ENCODE measurements at regions not wholly inside any gene's neighbourhood (a gene's known extent, or its start where the extent isn't known, plus 50 kb on each side); places are given as distances from the start of the nearest gene placed in this dataset.
A peak's percentile ranks its signal among the peaks of the same experiment; 100 is the strongest.
"Not testable (repeated sequence)": the region's sequence is repeated elsewhere in the genome, so short reads cannot be mapped to it uniquely, and the experiment has no call there.

DNA sequence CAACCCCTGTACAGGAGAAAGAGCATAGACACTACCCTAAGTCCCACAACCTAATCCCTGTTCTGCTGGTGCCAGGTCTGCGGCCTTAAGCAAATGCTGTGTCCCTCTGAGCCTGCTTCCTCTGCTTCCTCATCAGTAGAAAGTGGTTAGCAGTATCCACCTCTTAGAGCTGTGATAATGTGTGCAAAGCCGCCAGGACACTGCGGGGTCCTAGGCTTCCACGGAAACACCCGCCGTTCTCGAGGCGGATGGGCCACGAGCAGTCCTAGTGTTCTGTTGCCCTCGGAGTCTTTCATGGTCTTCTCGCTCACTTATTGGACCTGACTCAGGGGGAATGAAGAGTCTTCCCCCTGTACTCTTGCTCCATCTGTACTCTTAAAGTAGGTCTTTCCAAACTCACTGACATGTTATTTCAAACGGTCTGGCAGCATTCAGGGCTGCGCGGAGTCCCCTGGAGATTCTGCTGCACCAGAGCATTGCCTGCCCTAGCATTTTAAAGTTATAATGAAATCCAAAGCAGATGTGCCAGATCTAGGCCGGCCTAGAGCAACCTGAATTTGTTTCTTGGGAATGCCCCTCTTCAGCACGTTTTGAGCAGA lies 107.2 kb upstream of the ZNF236 start:
- no peak for DNase-seq

DNA sequence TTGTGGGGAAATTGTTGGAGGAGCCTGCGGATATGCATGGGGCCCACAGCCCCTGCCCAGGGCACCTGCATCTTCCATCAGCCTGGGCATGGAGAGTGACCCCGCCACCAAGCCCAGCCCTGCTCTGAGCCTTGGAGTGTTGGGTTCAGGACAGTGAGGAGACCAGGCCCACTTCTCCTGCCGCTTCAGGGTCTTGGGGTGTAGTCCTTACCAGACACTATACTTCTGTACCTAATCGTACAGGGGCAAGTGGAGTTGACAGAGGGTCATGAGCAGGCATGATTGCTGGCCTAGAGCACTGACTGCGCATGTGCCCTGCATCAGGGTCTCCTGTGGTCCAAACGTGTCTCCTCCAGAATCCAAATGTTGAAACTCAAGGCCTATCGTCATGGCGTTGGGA lies 108.9 kb upstream of the ZNF236 start:
- no peak for DNase-seq

DNA sequence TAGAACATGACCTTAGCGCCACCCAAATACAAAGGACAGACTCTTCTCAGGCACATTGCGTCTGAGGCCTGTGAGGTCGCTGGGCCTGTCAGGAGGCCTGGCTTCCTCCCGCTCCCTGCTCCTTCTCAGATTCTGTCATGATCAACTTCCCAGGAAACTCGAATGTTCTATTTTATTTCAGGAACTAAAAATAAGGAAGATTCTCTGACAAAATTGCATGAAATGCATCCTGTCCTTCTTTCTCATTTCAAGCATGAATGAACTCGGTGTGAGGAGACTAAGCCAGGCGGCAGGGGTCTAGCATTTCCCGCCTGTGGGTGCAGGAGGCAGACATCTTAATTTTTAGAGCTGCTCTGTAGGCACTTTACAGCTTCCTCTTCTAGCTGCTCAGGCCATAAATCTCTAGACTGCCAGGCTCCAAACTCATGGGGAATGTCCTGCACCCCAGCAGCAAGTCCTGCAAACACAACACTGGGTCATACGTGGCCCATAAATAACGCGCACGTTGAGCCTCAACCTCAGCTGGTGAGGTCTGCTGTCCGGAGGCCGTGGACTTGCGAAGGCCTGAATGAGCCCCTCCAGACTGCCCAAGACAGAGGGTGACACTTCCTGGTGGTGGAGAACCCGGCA lies 109.7 kb upstream of the ZNF236 start:
- DNase-seq, result no peak

DNA sequence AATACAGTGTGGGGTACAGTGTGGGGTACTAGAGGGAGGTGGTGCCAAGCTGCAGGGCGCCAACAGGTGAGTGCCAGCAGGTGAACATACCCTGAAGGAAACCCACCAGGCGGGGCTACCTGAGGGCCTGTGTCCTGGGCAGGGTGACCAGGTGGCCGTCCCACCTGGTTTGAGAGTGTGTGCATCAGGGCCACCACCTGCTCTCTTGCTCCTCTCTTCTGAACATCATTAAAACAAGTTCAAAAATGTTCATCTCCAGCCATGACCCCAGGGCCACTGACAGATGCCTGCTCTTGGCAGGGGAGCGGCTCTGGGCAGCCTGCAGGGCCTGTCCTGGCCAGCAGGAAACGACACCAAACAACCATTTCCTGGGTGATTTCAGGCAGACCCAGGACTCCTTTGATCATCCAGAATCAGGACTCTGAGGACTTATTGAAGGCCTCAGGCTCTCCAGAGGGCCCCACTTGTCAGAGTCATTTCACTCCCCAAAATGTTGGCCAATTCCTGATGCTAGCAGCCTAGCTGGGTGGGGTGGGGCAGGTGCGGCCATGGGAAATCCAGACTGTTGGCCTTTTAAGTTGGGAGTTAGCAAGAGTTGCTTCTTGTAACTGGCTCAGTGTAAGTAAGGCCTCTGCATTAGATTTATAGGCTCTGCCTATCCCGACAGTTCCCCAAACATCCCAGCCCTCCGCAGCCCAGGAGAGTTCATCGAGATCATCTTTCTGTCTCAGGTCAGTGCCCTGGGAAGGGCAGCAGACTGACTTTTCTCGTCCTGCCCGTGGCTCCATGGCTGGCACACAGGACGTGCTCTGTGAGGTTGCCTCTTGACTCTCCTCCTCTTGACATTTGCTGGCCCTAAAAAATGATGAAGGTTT lies 111.5 kb upstream of the ZNF236 start:
- no peak for DNase-seq

DNA sequence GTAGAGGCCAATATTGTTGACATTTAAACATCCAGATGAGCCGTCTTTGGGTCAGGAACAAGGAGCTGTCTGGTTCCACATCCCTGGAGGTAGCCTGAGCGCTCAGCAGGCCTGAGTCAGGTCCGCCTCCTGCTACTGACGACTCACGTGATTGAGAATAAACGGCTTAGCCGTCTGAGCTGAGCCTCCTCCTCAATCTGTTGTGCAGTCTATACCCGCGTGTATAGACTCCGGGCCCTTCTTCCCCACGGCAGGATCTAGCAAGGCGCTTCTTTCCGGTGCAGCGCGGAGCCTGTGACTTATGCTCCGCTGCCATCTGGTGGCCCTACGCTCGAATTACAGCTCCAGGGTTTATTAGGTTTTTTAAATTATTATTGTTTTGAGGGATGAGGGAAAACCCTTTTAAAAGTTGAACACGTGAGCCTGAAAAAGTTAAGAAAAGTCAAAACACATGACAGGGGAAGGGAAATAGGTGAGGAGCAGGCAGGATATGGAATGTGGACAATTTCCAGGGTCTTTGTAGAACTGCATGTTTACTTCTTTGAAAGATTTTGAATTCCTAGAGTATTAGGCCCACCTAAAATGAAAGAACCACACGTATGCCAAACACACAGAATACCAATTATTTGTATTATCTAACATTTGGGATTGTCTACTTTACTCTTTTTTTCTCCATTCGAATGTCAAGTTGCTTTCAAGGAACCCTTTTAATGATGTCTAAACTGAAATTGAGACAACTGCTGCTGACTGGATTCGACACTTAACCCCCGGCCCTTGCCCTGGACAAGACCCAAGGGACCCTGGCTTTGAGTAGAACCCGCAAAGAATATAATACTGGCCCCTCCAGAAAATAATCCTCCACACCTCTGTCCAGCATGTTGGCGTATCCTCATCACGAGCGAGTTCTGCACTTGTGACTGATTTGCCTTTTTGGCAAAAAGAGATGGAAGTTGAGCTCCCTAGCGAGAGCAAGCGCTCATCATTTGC lies 112.4 kb upstream of the ZNF236 start:
- DNase-seq, result peak; percentile 51 to 54

DNA sequence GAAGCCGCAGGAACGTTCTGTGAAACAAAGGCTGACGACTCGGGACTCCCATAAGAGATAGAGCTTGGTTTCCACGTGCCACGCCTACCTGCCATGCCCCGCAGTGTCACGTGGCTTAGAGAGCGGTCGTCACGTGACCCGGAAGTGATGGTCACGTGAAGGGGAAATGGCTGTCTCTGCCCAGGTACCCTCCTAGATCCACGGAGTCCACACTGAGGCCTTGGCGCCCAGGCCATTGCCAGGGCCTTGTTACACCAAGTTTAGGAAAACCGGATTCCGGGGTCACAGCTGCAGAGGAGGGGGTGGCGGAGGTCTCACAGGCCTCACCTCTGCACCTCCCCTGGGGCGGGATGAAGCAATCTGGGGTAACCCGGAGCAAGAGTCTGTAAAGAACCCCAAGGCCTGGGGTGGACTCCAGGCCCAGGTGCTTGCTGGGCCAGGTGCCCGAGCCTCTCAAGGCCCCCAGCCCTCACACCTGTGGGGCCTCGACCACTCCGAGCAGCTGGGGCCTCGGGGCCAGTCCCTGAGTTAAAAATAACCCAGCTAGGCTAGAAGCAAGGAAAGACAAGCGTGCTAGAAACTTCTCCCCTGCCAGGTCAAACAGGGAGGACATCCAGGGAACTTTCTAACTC lies 113.5 kb upstream of the ZNF236 start:
- no peak for DNase-seq

DNA sequence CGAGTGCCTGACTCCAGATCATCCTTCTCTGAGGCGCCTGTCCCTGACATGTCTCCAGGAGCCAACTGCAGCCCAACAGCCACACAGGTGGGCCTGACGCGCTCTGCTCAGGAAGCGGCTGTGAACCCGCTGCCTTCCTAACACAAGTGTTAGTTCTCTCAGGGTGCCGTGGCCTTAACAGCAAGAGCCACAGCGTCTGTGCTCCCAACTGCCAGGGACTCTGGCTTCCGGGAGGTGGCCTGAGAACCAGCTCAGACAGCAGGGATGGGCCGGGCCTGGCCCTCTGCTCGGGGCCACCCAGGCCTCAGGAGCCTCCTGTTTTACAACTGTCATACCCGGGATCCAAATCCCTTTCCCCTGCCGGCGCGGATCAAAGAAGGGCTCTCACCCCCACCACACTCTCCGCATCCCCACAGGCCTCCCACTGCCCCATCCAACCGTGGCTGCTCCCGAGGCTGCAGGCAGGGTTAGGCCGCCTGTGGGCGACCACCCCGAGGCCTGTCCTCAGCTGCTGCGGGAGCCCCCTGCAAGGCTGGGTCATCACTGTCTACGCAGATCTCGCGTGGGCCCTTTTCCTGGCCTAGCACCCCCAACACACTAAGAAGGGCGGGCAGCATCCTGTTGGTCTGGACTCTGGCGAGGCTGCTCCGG lies 114.2 kb upstream of the ZNF236 start:
- DNase-seq, result no peak

DNA sequence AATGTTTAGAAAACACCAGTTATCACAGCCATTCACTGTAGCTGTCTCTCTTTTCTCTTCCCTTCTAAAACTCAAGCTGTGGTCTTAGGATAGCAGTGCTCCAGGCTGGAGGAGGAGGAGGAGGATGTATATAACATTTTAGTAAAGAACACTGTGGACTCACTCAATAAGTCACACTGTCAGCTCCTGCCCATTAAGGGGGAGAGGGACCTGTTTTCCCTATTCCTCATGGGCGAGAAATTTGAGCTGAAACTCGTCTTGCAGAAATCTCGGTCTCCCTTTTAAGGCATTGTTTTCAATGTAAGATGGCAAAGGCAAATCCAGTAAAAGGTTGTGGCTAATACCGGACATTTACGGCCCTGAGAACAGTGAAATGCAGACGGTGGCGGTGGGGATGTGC lies 114.8 kb upstream of the ZNF236 start:
- DNase-seq, result no peak

DNA sequence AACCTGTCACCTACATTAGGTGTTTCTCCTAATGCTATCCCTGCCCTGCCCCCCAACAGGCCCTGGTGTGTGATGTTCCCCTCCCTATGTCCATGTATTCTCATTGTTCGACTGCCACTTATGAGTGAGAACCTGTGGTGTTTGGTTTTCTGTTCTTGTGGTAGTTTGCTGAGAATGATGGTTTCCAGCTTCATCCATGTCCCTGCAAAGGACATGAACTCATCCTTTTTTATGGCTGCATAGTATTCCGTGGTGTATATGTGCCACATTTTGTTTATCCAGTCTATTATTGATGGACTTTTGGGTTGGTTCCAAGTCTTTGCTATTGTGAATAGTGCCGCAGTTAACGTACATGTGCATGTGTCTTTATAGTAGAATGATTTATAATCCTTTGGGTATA lies 117.8 kb upstream of the ZNF236 start:
- DNase-seq, result not testable (repeated sequence)

DNA sequence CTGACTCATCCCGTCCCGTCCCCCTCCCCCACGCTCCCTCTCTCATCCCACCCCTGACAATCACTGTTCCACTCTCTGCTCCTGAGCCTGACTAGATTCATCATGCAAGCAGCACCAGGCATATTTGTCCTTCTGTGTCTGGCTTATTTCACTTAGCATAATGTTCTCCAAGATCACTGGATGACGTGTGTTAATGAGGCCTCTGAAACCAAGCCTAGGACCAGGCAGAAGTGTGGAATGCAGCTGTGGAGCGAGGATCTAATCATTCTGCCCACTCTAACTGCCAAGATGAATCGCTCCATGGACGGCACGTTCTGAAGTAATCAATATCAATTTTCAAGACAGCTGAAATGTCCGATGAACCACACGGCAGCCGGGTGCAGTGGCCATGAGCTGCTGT lies 122.4 kb upstream of the ZNF236 start:
- DNase-seq, result no peak

DNA sequence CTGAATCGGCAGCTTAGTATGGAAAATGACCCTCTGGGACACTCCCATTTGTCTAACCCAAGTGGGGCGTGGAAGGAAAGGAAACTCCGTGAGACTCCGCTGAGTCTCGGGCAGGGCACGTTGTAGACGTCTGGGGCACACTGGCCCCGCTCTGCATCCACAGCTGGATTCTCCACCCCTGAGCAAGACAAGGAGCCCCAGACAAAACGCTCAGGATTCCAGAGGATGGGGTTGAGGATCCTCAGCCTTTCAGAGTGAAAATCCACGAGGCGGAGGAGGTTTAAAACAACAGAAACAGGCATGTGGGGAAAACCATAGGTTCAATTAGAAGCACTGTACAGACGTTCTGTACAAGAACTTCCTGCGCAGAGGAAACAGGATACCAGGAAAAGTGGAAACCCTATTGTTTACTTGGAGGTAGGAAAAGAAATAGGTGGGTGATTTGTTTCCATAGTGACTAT lies 124.9 kb upstream of the ZNF236 start:
- DNase-seq, result no peak

DNA sequence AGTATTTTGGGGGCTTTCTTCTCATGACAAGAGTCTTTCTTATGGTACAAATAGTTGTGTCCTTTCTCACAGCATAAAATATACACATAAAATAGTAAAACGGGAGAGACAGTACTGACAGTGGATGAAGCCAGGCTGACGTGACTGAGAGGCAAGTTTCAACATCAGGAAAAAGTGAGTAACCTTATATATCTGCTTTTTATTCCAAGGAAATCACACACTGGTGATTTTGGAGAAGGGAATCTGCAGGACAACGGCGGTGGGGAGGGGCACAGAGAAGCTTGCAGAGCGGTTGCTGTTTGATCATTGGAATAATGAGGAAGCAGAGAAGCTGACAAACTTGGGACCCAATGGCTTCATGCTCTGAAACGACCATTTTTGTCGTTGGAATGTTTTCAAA lies 130.6 kb upstream of the ZNF236 start:
- DNase-seq, result no peak

DNA sequence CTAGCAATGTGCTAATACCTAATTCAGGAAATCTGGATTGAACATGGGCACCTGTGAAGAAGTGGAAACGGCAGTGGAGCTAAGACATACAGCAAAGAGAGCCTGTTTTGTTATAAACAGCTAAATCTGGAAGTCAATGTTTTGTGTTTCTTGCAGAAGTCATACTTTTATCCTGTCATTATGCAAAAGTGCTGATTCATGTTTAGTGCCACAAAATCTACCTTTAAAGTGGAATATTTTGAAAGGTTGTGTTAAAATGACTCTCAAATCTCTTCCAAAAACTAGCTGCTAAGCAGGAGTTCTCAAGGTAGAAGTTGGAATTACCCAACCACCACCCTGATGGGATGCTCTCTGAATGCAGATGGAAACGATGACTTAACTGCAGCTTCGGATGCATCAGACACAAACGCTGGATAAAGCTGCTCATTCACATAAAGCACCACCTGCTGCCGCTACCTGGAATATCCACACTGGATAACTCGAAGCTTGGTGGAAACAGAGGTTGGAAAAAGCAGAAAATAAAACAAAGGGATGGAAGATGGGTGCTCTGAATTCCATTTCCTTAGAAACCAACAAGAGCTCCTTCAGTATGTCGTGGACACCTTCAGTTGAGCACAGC lies 132.6 kb upstream of the ZNF236 start:
- DNase-seq, result no peak

DNA sequence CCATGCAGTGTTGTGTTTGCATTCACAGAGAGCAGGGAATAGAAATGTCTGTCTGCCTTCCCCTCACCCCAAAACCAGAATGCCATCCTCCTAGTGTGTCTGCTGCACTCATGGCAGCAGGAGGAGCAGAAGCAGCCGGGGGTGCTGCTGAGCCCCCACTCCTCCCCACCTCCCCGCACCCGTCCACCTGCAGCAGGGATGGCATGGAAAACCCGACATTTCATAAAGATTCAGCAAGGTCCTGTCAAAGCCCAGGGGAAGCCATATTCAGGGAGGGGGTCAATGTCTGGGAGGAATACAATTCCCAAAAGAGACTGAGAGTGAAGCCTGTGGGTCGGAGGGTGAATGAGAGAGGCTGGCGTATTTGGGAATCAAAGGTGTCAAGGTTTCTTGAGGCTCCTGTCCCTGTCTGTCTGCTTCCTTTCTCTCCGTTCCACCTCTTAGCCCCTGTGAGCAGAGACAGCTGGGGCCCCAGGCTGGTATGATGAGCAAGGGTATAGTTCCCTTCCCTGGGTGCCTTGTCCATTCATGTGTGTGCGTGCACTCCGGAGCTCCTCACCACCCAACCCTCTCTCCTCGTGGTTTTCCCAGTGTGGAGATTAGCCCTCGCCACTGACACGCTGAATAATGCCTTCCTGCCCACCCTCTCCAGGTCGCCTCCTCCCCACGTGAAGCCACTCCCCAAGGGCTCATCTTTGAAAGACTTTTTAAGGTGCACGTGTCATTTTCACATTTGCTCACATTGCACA lies 133.5 kb upstream of the ZNF236 start:
- no peak for DNase-seq

DNA sequence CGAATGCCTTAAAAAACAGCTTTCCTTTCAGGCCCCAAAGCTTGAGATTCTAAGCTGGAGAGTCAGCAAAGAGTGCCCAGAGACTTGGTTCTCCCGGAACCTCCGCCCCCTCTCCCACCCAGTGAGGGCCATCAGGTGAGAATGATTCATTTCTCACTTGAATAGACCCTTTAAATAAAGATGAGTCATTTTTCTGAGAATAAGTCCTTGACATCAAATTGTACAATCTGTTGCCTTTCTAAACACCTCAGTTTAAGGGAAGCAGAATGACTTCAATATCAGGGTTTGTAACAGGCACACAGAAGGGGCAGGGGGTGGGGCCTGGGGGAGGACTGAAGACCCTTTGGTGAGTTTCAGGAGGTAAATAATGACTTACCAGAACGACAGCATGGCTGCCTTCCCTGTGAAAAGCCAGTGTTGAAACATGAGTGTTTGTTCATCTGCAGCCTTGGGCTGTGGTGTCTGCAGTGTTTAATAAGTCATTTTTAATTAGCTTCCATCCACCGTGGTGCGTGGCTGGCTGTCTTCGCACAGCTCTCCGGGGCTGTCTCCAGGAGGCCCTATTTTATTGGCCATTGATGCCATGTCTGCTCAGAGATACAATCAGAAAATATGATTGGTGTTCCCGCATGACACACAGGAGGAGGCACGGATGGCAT lies 134.9 kb upstream of the ZNF236 start:
- DNase-seq, result no peak

DNA sequence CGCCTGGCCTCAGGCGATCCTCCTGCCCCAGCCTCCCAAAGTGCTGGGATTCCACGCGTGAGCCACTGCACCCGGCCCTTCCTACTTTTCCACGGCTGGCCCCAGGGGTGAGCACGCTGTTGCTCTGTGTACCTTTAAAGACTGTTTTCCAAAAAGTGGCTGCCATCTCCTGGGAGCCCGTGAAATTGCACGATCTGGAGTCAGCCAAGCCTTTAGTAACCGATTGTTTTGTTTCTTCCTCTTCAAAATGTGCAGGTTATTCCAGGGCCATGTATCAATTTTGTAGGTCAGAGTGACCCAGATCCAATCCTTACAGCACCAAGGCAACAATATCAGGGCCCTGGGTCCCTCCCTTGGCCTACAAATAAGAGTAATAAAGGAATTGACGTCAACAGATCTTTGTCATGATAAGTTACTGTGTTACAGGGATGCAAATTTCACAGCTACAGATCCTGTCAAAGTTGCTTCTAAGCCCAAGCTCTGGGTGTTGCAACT lies 135.6 kb upstream of the ZNF236 start:
- DNase-seq, result peak in 1 of 2 donors; percentile 13

DNA sequence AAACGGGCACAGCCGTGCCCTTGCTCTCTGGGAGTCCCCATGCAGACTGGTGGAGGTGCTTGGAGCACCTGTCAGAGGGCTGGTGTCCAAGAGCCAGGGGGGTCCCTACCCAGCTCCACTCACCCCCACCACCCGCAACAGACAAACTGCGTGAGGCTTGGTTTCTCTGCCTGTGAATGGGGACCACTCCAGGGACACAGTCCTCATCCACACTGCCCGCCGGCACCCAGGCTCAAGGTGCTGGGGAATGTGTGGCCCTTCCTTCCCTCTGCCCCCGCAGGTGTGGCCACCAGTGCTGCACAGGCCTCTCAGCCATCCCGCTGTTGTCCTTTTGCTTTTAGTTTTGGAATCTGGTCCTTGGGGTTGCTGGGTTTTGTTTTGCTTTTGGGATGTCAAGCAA lies 136.5 kb upstream of the ZNF236 start:
- no peak for DNase-seq

DNA sequence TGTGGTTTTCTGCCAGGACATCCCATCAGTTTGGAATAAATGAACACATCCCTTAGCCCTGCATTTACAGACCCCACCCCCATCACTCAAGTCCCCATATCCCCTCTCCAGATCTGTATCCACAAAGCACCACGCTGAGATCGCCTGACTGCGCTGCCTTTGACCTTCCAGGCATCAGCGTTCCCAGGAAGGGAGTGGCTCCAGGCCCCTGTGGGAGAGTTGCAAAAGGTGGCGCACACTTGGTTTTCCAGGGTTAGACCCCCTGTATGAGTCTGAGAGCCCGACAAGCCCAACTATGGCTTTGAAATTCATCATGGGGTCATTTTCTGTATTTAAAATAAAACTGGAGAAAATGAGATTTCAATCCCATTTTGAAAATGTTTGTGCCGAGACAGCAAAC lies 137.0 kb upstream of the ZNF236 start:
- no peak for DNase-seq

DNA sequence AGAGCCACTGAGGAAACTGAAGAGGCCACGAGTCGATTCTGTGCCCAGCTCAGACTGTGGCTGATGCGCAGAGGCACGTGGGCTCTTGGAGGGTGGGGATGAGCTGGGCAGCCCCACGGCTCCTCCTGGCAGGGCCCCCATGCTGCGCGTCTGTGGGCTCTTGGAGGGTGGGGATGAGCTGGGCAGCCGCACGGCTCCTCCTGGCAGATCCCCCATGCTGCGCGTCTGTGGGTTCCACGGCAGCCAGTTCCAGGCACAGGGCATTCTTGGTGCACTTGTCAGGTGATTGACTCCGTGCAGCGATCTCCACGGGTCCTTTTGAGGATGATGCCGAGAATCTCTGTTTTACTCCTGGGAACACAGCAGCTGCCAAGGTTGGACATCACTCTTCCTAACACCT lies 138.1 kb upstream of the ZNF236 start:
- DNase-seq, result no peak

DNA sequence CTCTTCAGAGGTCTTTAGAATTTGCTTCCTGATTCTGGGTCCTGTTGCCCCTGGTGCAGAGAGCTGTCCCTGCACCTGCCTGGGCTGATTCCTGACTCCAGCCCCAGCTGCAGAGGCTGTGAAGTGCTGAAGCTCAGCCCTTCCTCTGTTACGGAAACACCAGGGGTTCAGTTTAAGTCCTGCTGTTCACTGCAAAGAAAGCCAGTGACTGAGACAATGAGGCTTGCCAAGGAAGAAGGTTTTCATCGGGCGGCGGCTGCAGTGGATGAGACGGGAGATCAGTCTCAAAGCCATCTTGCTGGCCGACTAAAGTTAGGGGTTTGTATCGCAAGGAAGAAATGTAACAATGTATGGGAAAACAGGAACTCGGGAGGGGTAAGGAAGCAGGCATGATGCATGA lies 142.4 kb upstream of the ZNF236 start:
- no peak for DNase-seq
